Lower leg skin (tissue), 3 donors: ENCODE measurements at regions not wholly inside any gene's neighbourhood (a gene's known extent, or its start where the extent isn't known, plus 50 kb on each side); places are given as distances from the start of the nearest gene placed in this dataset.

Experiments
- POLR2A ChIP-seq, 2 donors: fragments of 450-650 bp; IDR thresholded peaks; one replicate each; pipeline ENCODE4 v1.6.1; 2016 to 2017; ENCODE audit warnings: antibody characterized with exemption in 2 of 2, mild to moderate bottlenecking in 1 of 2, moderate library complexity in 1 of 2
- TF ChIP-seq, protein P1 (sequence below), 3 donors: fragments of 450-650 bp; IDR thresholded peaks; one replicate each; pipeline ENCODE4 v1.5.1; 2016; ENCODE audit warnings: antibody characterized with exemption in 3 of 3, mild to moderate bottlenecking in 3 of 3, moderate library complexity in 2 of 3

- TF ChIP-seq, protein P1, sequence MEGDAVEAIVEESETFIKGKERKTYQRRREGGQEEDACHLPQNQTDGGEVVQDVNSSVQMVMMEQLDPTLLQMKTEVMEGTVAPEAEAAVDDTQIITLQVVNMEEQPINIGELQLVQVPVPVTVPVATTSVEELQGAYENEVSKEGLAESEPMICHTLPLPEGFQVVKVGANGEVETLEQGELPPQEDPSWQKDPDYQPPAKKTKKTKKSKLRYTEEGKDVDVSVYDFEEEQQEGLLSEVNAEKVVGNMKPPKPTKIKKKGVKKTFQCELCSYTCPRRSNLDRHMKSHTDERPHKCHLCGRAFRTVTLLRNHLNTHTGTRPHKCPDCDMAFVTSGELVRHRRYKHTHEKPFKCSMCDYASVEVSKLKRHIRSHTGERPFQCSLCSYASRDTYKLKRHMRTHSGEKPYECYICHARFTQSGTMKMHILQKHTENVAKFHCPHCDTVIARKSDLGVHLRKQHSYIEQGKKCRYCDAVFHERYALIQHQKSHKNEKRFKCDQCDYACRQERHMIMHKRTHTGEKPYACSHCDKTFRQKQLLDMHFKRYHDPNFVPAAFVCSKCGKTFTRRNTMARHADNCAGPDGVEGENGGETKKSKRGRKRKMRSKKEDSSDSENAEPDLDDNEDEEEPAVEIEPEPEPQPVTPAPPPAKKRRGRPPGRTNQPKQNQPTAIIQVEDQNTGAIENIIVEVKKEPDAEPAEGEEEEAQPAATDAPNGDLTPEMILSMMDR (IDR thresholded peaks at IDR 0.05) = no peak
- no peak for TF ChIP-seq POLR2A (IDR thresholded peaks at IDR 0.05)
These were observed 388.5 kb upstream of the CTNND2 start for GRCh38 chr5:12292610-12293204.
